Body of pancreas (tissue), 4 donors: ENCODE measurements at regions not wholly inside any gene's neighbourhood (a gene's known extent, or its start where the extent isn't known, plus 50 kb on each side); places are given as distances from the start of the nearest gene placed in this dataset.

ENCODE experiments used
- ATAC-seq: fragments of 150-250 bp; one replicate; pipeline ENCODE4 v1.9.1; 2016
- DNase-seq, 4 donors: peaks; one replicate each; pipeline ENCODE4 v3.0.0-alpha.2; 2019
- H3K27ac ChIP-seq, 4 donors: fragments of 200-600 bp; sonication (generic); 1 replicate in 3 of 4; 2 replicates in 1 of 4; pipeline versions ENCODE4 v1.5.1 to v1.6.1; 2016 to 2019; ENCODE audit warnings: mild to moderate bottlenecking in 1 of 4, mixed read lengths in 1 of 4, moderate library complexity in 1 of 4
- H3K27me3 ChIP-seq, 2 donors: fragments of 200-600 bp; sonication (generic); one replicate each; pipeline ENCODE4 v1.6.0; 2016; ENCODE audit warnings: mild to moderate bottlenecking in 1 of 2
- H3K36me3 ChIP-seq, 2 donors: fragments of 200-600 bp; sonication (generic); replicated peaks in 1 of 2; 2 replicates each; pipeline ENCODE4 v1.5.1; 2016; ENCODE audit warnings: low read depth in 2 of 2; ENCODE audit not compliant: insufficient read depth in 1 of 2
- H3K4me1 ChIP-seq: fragments of 200-600 bp; sonication (generic); one replicate; pipeline ENCODE4 v1.6.0; 2016
- H3K4me3 ChIP-seq, 2 donors: fragments of 200-600 bp; sonication (generic); 1 replicate in 1 of 2; 2 replicates in 1 of 2; pipeline ENCODE4 v1.5.1; 2016 to 2019
- H3K9me3 ChIP-seq, 3 donors: fragments of 200-600 bp; sonication (generic); 1 replicate in 2 of 3; 2 replicates in 1 of 3; pipeline ENCODE4 v1.5.1; 2016
- CTCF ChIP-seq, 7 experiments: fragments of 450-650 bp in 4 of 7; fragments of 200-600 bp in 3 of 7; sonication (generic) in 3 of 7; IDR thresholded peaks; one replicate each; pipeline ENCODE4 v1.5.1; 2016 to 2019; ENCODE audit warnings: antibody characterized with exemption in 7 of 7
- POLR2A ChIP-seq, 3 donors: fragments of 450-650 bp; IDR thresholded peaks; one replicate each; pipeline ENCODE4 v1.6.1; 2016; ENCODE audit warnings: antibody characterized with exemption in 3 of 3, mild to moderate bottlenecking in 2 of 3
- WGBS, 2 donors: methylation state at CpG; one replicate each; pipeline ENCODE4 v1.1.5; 2017; 5-methylcytosine and 5-hydroxymethylcytosine counted together
- intact Hi-C: fragments of 100-400 bp; cut with DNase I; formaldehyde crosslinking; loops from one replicate; pipeline ENCODE4 v1.15.1; 2023

GRCh38 chrX:40329616-40330015 is 231.9 kb upstream of the BCOR start:
- H3K9me3 ChIP-seq = no peaks in the 10 kb centered on the region
- no peaks in the 10 kb centered on the region for H3K4me1 ChIP-seq
- no peaks in the 10 kb centered on the region for H3K36me3 ChIP-seq
- 70% methylated on average over 2 of the region's 2 CpGs; no CpG with 5 or more reads in 1 of the 2 donors for WGBS, 2 donors
- ATAC-seq (no peak), DNase-seq (no peak)
- H3K27me3 ChIP-seq = no peaks in the 10 kb centered on the region
- H3K27ac ChIP-seq = no peak overlapping the region
- H3K4me3 ChIP-seq = no peak overlapping the region
- TF ChIP-seq POLR2A (IDR thresholded peaks at IDR 0.05) (no peak), CTCF (IDR thresholded peaks at IDR 0.05) (no peak)
- intact Hi-C loops = no loop called here

GRCh38 chrX:40327085-40327484 is 229.3 kb upstream of the BCOR start:
- ATAC-seq (no peak), DNase-seq (no peak)
- no peak for TF ChIP-seq POLR2A (IDR thresholded peaks at IDR 0.05)
- no peak for TF ChIP-seq CTCF (IDR thresholded peaks at IDR 0.05)
- Histone ChIP-seq H3K9me3 (no peaks in the 10 kb centered on the region), H3K27me3 (no peaks in the 10 kb centered on the region), H3K4me1 (no peaks in the 10 kb centered on the region), H3K4me3 (no peak overlapping the region), H3K27ac (no peak overlapping the region), H3K36me3 (no peaks in the 10 kb centered on the region)
- intact Hi-C loops = no loop called here
- WGBS, 2 donors = 60% methylated on average over 1 of the region's 1 CpG; no CpG with 5 or more reads in 1 of the 2 donors

GRCh38 chrX:40326186-40326965 is 228.6 kb upstream of the BCOR start:
- intact Hi-C loops = no loop called here
- no peak for TF ChIP-seq POLR2A (IDR thresholded peaks at IDR 0.05)
- no peak for TF ChIP-seq CTCF (IDR thresholded peaks at IDR 0.05)
- Histone ChIP-seq H3K4me1 (no peaks in the 10 kb centered on the region), H3K4me3 (no peak overlapping the region), H3K36me3 (no peaks in the 10 kb centered on the region), H3K27me3 (no peaks in the 10 kb centered on the region), H3K9me3 (no peaks in the 10 kb centered on the region), H3K27ac (no peak overlapping the region)
- no peak for DNase-seq
- ATAC-seq = no peak
- 76 to 83% methylated on average over 7 to 8 of the region's 8 CpGs for WGBS, 2 donors

GRCh38 chrX:40325161-40325560 is 227.4 kb upstream of the BCOR start:
- 87 to 94% methylated on average over 7 to 10 of the region's 11 CpGs for WGBS, 2 donors
- intact Hi-C loops = no loop called here
- no peaks in the 10 kb centered on the region for H3K9me3 ChIP-seq

More at GRCh38 chrX:40325161-40325560, 227.4 kb upstream of the BCOR start:
- Histone ChIP-seq H3K27me3 (no peaks in the 10 kb centered on the region), H3K4me3 (no peak overlapping the region), H3K4me1 (no peaks in the 10 kb centered on the region), H3K27ac (no peak overlapping the region), H3K36me3 (no peaks in the 10 kb centered on the region)
- DNase-seq = no peak
- TF ChIP-seq CTCF (IDR thresholded peaks at IDR 0.05) (no peak), POLR2A (IDR thresholded peaks at IDR 0.05) (no peak)
- no peak for ATAC-seq
